GM18951 (cell line): ENCODE measurements at regions not wholly inside any gene's neighbourhood (a gene's known extent, or its start where the extent isn't known, plus 50 kb on each side); places are given as distances from the start of the nearest gene placed in this dataset.
"Not testable (repeated sequence)": the region's sequence is repeated elsewhere in the genome, so short reads cannot be mapped to it uniquely, and the experiment has no call there.

Experiments used
- POLR2A ChIP-seq: IDR thresholded peaks from 4 replicates; pipeline ENCODE4 v1.6.1; 2011; ENCODE audit warnings: mild to moderate bottlenecking; ENCODE audit not compliant: insufficient read length, insufficient read depth; ENCODE audit errors: extremely low read depth
- in situ Hi-C: fragments of 300-500 bp; cut with MboI; formaldehyde crosslinking; loops from one replicate; pipeline ENCODE4 v1.12.0; 2022; ENCODE audit warnings: low sequenced_read_pairs, mixed read lengths, inconsistent platforms; ENCODE audit not compliant: unreplicated experiment

DNA sequence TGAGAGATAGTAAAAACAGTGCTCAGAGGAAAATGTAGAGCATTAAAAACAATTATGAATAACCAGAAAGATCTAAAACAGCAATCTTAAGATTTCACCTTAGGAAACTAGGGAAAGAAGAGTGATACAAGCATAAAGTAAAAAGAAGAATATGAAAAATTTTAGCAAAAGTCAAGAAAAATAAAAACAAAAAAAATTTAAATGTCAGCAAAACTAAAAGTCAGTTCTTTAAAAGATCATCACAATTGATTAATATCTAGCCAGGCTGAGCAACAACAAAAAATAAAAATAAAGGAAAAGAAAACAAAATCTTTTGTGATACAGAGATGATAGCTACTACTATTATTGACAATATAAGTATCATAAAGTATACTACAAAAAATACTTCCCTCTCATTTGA lies 1088.1 kb upstream of the EDIL3 start:
- no peak for TF ChIP-seq POLR2A
- in situ Hi-C loops, result no loop called here

- in situ Hi-C loops, result not testable (repeated sequence)
These were observed 1090.5 kb upstream of the EDIL3 start for GRCh38 chr5:85475151-85475550.

DNA sequence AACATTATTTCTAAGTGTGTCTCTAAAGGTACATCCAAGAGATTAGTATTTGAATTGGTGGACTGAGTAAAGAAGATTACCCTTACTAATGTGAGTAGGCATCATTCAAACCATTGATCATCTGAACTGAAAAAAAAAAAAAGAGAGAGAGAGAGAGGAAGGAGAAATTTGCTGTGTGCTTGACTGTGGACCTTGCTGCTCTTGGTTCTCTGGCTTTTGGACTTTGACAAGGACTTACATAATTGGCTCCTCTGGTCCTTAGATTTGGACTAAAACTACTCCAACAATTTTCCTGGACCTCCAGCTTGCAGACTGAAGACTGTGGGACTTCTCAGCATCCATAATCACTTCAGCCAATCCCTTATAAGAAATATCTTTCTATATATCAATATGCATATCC lies 1091.9 kb upstream of the EDIL3 start:
- TF ChIP-seq POLR2A, result no peak
- in situ Hi-C loops, result no loop called here

DNA sequence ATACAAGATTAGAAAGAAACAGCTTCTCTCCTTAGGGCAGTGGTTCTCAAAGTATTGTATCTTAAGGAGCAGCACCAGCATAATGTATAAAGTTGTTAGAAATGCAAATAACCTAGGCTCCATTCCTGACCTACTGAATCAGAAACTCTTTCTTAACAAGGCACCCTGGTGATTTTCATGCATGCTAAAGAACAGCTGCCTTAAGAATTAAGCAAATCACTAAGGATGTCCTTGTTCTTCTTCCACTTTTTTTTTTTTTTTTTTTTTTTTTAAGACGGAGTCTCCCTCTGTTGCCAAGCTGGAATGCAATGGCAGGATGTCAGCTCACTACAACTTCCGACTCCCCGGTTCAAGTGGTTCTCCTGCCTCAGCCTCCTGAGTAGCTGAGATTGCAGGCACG lies 1095.2 kb upstream of the EDIL3 start:
- no peak for TF ChIP-seq POLR2A
- in situ Hi-C loops, result no loop called here

DNA sequence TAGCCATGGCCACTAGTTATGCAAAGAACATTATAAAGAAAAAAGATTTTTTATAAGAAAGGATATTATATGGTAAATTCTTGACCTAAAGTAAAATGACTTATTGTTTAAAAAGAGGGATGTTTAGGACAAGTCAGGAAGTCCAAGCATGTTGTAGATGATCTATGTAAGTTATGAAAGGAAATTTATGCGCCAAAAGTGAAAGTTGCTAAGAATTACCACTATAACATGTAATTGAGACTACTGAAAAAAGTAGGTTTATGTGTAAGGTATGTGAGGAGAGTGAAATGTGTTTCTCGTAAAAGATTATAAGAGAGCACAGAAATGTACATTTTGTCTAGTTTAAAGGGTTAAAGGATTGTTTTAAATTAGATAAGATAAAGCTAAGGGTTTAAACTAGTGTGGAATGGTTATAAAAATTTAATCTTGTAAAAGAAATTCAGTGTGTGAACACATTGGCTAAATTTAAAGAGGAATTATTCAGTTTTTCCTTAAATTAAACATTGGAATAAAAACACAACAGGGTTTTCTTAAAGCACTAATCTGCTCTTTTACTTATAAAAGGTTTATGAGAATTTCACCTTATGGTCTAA lies 1100.4 kb upstream of the EDIL3 start:
- TF ChIP-seq POLR2A, result no peak
- in situ Hi-C loops, result no loop called here

DNA sequence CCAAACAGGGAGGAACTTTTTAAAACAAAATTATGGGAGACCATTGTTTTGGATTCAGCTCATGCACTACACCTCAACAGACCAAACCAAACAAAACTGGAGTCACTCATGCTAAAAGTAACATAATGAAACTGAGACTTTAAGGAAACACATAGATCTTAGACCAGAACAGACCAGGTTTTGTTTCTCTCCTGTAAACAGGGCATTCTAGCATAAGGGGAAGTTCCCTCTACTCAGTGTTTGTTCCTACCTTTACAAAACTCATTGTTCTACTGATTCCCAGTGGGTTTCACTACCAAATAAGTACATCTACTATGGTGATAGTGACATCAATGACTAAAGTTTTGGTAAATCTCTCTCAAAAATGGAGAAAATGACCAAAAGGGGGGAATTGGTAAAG lies 1103.6 kb upstream of the EDIL3 start:
- no peak for TF ChIP-seq POLR2A
- in situ Hi-C loops, result no loop called here

GRCh38 chr5:85500869-85501268 lies 1116.2 kb upstream of the EDIL3 start:
- in situ Hi-C loops, result no loop called here

DNA sequence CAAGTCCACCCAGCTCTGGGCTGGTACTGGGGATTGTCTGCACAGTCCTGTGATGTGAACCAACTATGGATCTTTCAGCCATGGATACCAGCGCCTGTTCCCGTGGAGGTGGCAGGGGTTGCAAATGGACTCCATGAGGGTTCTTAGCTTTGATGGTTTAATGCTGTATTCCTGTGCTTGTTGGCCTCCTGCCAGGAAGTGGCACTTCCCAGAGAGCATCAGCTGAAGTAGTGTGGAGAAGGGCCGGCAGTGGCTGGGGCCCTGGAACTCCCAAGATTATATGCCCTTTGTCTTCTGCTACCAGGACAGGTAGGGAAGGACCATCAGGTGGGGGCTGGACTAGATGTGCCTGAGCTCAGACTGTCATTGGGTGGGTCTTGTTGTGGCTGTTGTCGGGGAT lies 1104.8 kb upstream of the COX7C start:
- TF ChIP-seq POLR2A, result no peak
- in situ Hi-C loops, result no loop called here

More at GRCh38 chr5:85500869-85501268, 1116.2 kb upstream of the EDIL3 start:
- no peak for TF ChIP-seq POLR2A

- TF ChIP-seq POLR2A, result no peak
- in situ Hi-C loops, result no loop called here
These were observed 1102.2 kb upstream of the COX7C start for GRCh38 chr5:85515588-85515987.

- TF ChIP-seq POLR2A, result no peak
- in situ Hi-C loops, result no loop called here
These were observed 1100.4 kb upstream of the COX7C start for GRCh38 chr5:85517386-85517785.

DNA sequence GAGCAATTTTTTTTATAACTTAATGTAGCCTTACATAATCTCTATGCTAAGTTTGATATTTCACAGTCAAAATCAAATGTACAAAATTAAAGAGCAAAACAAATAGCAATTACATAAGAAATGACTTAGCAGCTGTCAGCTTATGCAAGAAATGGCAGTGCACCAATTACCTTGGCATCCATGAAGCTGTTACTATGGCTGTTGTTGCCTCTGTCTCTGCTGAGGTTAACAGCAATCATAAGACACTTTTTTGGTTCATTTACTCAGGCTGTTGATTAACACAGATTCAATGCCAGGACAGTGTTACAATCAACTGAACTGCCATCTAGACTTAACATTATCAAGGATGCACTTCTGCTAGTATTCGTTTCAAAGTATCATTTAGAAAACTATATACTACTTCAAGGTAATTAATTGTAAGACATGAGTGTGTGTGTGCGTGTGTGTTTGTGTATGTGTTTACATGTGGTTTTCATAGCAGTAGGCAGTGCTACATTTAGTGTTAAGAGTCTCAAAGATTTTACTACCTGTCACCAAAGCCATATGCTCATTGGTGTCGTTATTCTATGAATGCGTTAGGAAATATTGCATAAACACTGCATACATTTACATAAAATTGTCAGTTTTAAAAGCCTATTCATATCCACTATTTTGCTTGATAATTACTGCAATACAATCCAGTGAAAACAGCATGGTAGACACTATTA lies 1084.2 kb upstream of the COX7C start:
- TF ChIP-seq POLR2A, result no peak
- in situ Hi-C loops, result no loop called here

GRCh38 chr5:85538362-85538761 lies 1079.4 kb upstream of the COX7C start:
- no peak for TF ChIP-seq POLR2A
- in situ Hi-C loops, result no loop called here

GRCh38 chr5:85545129-85545528 lies 1072.6 kb upstream of the COX7C start:
- no peak for TF ChIP-seq POLR2A
- in situ Hi-C loops, result no loop called here

DNA sequence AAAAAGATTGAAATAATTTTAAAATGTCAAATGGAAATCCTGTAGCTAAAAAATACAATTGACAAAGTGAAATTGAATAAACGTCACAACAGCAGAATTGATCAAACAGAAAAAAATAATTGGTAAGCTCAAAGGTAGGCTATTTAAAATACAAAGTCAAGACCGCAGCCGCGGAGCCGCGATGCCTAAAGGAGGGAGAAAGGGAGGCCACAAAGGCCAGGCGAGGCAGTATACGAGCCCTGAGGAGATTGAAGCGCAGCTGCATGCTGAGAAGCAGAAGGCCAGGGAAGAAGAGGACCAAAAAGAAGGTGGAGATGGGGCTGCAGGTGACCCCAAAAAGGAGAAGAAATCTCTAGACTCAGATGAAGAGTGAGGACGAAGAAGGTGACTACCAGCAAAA lies 1068.5 kb upstream of the COX7C start:
- no peak for TF ChIP-seq POLR2A
- in situ Hi-C loops, result no loop called here
